ENCODE measurements at regions not wholly inside any gene's neighbourhood (a gene's known extent, or its start where the extent isn't known, plus 50 kb on each side); places are given as distances from the start of the nearest gene placed in this dataset.

DNA sequence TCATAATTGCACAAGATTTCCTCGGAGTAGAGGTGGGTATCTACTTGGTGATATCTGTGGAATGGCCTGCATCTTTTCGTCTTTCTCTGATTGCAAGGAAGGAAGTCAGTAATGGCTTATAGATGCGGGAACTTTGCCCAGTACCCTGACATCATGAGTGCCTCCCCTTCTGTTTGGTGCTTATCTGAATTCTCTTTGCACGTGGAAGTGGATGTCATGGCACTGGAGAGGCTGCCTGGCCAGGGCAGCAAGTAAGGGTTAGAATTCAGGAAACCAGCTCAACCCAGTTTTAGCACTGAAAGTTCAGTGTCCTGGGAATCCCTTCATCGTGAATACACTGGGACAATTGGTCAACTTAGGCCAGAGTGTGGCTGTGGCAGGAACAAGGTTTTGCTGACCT lies 83.5 kb upstream of the RAPGEF2 start:
- TF ChIP-seq, protein P1, sequence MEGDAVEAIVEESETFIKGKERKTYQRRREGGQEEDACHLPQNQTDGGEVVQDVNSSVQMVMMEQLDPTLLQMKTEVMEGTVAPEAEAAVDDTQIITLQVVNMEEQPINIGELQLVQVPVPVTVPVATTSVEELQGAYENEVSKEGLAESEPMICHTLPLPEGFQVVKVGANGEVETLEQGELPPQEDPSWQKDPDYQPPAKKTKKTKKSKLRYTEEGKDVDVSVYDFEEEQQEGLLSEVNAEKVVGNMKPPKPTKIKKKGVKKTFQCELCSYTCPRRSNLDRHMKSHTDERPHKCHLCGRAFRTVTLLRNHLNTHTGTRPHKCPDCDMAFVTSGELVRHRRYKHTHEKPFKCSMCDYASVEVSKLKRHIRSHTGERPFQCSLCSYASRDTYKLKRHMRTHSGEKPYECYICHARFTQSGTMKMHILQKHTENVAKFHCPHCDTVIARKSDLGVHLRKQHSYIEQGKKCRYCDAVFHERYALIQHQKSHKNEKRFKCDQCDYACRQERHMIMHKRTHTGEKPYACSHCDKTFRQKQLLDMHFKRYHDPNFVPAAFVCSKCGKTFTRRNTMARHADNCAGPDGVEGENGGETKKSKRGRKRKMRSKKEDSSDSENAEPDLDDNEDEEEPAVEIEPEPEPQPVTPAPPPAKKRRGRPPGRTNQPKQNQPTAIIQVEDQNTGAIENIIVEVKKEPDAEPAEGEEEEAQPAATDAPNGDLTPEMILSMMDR (conservative IDR thresholded peaks at IDR 0.05 in 1 of 2, IDR thresholded peaks at IDR 0.05 in 1 of 2; ENCODE audit: low read depth in 1 of 2, low read length in 2 of 2) = no peak
- no peak for TF ChIP-seq EZH2 (IDR thresholded peaks at IDR 0.05; ENCODE audit: low read length, missing control alignments)
